TTC549 (cell line): ENCODE measurements at regions not wholly inside any gene's neighbourhood (a gene's known extent, or its start where the extent isn't known, plus 50 kb on each side); places are given as distances from the start of the nearest gene placed in this dataset.

Experiments
- FAIRE-seq: peaks from 2 replicates; lab custom pipeline; 2012; peaks lifted over from hg19 to GRCh38; lab: Jason Lieb, UNC

DNA sequence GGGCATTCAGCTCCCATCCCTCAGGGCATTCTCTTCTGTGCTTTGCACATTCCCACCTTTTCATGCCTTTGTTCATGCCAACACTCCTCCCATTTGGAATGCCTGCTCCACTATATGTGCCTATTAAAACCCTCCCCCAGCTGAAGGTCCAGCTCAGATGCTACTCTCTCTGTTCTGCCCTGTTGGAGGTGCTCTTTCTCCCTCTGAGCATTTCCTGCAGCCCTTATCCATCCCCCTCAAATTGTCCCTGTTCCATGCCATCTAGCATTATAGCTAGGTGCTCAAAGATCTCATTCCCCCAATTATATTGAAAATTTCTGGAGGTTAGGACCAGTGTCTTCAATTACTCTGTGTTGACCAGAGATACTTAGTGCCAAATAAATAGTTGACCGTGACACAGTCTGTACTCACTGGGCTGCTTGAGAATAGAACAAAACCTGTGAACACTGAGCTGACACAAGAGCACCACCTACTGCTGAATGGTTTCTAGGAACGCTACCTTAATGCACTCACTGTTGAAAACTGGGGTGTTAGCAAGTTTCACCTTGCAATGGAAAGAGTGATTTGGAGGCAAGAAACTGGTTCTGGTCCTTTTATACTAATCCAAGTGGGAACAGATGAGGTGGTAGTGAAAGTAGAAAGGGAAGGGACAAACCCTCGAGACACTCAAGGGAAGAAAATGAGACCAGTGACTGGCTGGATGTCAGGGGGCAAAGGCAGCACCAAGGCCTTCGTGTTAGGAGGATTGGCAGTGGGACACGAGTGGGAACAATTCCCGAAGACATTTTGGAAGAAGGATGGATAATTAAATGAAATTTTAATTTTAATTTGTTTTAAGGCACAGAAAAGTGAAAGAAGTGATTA lies 289.8 kb upstream of the ROPN1 start:
- FAIRE-seq: no peak

DNA sequence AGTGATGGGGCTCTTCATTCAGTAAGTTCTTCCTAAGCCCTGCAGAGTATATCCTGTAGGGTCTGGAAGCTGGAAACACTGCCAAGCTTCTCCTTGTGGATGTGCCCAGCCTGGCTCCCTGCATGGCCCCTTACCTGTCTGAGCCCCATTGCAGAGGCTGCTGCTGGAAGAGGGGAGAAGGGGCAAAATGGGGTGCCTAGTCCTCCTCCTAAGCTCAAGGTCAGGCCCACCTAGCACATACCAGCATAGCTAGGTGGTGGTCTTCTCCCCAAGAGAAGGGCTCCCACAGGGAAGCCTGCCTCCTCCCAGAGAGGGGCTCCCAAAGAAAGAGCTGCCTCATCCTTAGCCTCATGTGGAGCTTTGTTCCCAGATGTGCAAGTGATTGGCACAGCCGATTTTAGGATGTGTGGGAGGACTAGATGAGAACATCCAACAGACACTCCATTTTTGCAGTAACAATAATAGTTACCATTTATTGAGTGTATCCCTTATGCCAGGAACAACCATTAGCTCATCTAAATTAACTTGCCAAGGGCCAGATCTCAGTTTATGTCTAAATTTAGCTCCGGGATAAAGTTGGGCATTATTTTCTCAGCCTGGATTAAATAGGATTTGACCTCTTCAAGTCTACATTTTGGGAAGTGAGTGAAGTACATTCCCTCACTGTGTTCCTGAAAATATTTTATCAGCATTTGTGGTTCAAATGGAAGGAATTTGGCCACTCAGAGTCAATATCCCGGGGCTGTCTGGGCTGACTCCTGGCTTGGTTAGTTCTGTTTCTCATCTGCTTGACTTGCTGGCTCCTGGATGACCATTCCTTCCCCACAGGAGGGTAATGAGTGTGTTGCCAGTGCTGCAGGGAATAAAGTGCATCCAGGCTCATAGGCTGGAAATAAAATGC lies 291.1 kb upstream of the ROPN1 start:
- FAIRE-seq: no peak

DNA sequence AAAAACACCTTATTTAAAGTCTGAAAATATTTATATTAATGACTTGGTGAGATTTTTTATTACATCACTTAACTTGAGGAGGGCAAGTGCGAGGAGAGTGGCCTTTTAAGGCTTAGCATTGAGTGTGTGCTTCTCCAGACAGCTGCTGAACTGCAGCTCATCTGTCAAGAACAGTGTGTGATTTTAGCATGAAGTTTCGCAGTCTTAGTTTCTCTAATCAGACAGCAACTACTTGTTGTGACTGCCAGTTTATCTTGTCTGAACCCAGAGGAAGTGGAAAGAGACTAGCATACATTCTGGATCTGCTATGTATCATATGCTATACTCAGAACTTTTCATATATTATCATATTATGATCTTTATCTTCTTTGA lies 291.7 kb upstream of the ROPN1 start:
- no peak for FAIRE-seq

GRCh38 chr3:124288996-124289395 lies 297.1 kb upstream of the ROPN1 start:
- no peak for FAIRE-seq

- FAIRE-seq: no peak
These were observed 299.1 kb upstream of the ROPN1 start for GRCh38 chr3:124291008-124291407.

DNA sequence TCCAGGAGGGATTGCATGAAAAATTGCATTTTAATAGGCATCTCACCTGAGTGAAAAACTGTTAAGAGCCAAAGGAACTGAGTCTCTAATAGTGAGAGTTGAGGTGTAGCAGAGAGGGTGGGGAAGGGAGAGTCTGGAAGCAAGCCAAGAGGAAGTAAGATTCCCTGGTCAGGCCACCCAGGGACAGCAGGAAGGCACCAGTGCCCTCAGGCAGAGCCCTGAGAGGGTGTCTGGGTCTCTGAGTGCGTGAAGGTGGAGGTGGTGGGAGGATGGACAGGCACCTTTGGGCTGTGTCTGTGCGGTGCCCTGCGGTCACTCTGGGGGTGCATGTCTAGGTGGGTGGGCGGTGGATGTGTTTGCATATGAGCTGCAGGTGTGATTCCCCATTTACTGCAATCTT lies 300.4 kb upstream of the ROPN1 start:
- FAIRE-seq: no peak

DNA sequence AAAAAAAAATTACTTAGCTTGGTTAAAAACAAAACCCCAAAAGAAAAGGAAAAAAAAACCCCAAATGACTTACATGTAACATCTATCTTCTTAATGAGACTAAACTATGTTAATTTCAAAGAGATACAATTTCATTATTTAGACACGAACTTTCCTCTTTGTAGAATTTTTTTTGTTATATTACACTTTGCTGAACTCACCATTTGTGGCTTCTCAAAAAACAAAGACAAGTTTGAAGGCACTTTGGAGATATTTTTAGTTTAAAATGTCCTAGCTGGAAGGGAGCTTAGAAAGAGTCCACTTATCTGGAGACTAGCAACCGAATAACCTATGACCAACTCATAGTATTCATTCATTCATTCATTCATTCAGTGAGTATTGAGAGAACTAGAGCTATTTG lies 301.7 kb upstream of the ROPN1 start:
- no peak for FAIRE-seq

DNA sequence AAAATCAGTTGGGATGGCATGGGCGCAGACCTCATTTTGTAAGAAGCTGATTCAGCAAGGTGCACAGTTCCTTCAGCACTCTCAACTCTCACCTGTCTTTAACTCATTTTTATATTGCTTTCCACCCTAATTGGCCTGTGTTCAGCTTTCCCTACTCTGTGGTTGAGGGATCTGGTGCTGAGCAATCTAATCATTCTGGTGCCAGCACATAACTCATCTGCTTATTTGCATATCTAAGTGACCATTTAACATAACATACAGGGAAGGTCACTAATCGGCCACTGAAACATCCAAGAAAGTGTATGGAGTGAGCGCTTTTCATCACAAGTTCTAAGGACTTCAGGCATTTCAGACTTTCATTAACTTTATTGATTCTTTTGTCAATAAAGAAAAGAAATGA lies 303.4 kb upstream of the ROPN1 start:
- FAIRE-seq: no peak

DNA sequence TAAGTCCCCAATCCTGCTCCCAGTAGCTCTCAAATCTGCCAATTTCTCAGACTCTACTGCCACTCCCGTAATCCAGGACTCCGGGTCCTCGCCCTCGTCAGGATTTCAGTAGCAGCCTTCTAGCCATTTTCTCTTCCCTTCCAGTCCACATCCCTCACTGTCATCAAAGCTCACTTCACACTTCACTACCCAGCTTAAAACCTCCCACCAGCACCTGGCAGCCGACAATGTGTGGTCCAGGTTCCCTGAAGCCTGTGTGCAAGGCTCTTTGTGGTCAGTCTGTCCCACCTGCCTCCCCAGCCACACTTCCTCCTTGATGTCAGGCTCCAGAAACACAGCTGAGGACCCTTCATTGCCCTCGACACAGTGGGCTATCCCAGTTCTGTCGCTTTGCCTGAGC lies 304.5 kb upstream of the ROPN1 start:
- no peak for FAIRE-seq

DNA sequence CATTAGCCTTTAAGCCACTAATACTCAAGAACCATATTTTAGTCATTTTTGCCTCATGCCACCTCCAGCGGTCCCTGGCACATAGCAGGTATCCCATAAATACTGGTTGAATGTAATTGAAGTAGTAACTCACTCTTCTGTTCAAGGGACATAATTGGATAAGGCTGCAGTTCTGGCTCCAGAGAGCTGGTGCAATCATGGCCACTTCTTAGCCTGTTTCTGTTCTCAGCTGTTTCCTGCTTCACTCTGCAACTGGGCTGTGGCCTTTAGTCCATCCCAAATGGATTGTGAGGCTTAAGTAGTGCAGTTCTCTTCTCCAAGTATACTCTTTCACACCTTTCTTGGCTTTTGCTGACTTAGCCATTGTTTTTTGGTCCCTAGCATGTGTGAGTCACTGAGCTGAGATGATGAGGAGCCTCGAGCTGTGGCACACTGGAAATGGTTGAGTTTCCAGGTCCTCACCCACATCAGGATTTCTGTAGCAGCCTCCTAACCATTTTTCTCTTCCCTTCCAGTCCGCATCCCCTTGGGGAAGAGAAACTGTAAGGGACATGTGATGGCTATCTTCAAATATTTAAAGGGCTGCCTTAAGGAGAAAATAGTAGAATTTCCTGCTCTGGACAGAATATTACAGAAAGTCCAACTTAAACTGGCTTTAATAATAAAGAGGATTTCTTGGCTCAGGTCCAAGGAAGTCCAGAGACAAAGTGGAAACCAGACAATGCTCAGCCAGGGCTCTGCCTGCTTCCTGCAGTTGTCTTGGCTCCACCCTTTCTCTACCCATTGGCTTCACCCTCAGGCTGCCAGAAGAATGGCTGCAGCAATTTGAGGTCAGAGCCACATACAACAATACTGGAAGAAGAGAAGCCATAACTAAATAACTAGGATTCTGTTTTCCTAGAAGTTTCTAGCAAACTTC lies 305.4 kb upstream of the ROPN1 start:
- no peak for FAIRE-seq

DNA sequence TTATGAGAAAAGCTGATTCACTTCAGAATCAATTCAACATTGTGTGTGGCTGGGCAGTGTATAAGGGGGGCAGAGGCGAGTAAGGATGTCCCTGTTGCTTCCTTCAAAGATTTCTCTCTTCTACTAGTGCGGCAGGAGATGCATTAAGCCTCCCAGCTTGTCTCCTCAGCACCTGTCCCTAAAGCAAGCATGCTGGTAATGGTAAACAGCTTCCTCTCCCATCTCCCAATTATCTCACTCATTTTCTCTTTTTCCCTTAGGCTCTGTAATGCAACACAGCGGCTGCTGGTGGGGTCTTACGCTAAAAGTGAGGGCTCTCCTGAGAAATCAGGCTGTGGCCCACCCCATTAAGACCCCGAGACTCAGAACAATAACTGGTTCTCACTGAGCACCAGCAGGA lies 306.4 kb upstream of the ROPN1 start:
- no peak for FAIRE-seq

DNA sequence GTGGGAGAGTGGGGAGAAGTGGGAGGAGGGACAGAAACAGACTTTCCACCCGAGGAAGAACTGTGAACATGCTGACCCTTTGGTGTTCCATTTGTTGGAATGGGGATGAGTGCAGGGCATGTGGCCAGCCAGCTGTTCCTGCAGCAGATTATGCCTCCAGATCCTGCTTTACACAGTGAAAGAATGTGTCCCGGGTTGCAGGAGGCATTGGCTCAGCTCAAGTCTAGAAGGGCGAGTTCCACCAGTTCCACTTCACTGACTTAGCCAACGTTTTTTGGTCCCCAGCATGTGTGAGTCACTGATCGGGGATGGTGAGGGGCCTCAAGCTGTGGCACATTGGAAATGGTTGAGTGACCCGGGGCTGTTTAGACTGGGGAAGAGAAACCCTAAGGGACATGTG lies 307.0 kb upstream of the ROPN1 start:
- FAIRE-seq: no peak

DNA sequence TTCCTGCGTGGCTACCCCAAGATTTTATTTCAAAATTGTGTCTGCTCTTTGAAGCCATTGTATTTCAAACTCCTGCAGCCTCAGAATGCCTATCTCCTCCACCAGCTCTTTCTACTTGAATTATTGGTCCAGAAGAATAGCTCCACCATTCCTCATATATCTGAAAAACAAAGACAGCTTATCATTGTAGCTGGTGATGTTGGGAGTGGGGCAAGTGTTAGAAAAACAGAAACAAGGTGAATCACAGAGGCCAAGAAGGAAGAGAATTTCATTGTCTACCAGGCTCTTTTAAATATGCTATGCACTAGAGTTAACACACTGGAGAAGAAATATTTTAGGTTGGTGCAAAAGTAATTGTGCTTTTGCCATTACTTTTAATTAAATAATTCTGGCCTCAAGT lies 307.9 kb upstream of the ROPN1 start:
- no peak for FAIRE-seq

DNA sequence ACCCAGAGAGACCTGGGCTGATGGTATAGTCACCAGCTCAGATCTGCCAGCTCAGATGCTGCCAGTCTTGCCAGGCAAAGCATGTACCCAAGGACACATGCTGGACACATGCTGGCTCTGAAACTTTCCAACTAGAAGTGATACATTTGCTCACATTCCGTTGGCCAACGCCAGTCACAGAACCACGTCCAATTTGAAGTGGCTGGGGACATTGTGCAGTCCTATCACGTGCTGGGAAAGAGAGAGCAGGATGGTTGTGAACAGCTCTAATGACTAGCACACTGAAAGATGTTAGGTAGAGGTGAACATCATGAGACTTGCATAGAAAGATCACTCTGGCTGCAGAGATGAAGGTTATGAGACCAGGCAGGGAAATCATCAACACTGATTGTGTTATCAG lies 308.5 kb upstream of the ROPN1 start:
- FAIRE-seq: no peak

DNA sequence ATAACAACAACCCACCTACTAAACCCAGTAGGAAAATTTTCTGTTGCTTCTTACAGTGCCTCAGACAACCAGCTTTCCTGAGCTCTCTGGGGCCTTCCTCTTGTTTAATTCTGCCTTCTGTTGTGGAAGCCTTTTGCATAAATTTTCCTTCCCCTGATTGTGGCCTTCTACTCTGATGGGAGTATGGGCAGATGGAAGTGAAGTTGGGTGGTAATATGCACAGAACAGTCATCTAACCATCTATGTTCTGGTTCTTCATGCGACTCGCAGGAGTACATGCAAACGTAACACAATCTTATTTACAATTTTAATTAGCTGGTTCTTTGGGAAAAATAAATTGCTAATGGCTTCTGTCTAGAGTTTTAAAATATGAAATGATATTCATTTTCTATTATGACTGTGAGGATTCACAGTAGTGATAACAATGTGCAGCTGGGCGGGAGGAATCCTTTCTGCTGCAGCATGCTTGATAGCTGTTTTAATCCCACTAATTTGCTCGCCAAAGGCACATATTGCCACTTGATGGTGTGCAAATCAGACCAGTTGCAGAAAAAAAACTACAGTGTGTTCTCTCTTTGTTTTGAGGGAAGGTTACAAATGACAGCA lies 311.5 kb upstream of the ROPN1 start:
- no peak for FAIRE-seq

GRCh38 chr3:124306665-124307064 lies 314.7 kb upstream of the ROPN1 start:
- FAIRE-seq: no peak

GRCh38 chr3:124313621-124314020 lies 321.7 kb upstream of the ROPN1 start:
- no peak for FAIRE-seq

GRCh38 chr3:124315215-124316033 lies 323.5 kb upstream of the ROPN1 start:
- FAIRE-seq: no peak

GRCh38 chr3:124316034-124316287 lies 324.0 kb upstream of the ROPN1 start:
- no peak for FAIRE-seq

DNA sequence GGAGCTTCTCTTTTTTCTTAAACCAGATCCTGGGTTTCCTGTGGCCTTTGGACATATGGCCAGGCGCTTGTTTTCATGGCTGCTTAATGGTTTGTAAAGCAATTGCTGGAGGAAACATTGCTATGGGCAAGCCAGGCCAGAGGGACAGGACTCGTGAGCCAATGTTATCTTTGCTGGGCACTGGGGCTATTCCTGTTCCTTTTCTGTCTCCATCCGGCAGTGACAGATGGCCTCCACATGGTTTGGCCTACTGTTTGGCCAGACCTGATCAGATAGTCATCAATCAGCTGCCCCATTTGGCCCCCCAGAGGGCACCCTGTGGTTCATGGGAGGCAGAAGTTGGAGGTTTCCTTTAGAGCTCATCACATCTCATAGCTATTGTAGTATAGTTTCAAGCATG lies 326.1 kb upstream of the ROPN1 start:
- no peak for FAIRE-seq

GRCh38 chr3:124318656-124319055 lies 326.7 kb upstream of the ROPN1 start:
- FAIRE-seq: no peak
